SK-N-SH (cell line): ENCODE measurements at regions not wholly inside any gene's neighbourhood (a gene's known extent, or its start where the extent isn't known, plus 50 kb on each side); places are given as distances from the start of the nearest gene placed in this dataset.

Source experiments
- CTCF ChIA-PET: fragments of 300-600, 350-600 bp; formaldehyde crosslinking; extraction: SDS; loops from one replicate; lab custom pipeline; 2021; lab: Yijun Ruan, JAX
- POLR2A ChIA-PET: fragments of 350-600 bp; sonication (Branson Sonifier 250); formaldehyde crosslinking; extraction: SDS; loops from one replicate; lab custom pipeline; 2020; ENCODE audit warnings: antibody characterized with exemption, inconsistent platforms; lab: Yijun Ruan, JAX
- DNase-seq: peaks from one replicate; pipeline ENCODE4 v3.0.0; 2012
- H2AFZ ChIP-seq: fragments of 200-600 bp; sonication (generic); 2 replicates; pipeline ENCODE4 v1.8.1; 2016; ENCODE audit warnings: antibody characterized with exemption, mild to moderate bottlenecking, low read depth
- H3F3A ChIP-seq: fragments of 200-600 bp; sonication (generic); replicated peaks from 2 replicates; pipeline ENCODE3; 2016; ENCODE audit warnings: antibody characterized with exemption, mild to moderate bottlenecking; ENCODE audit not compliant: insufficient read depth
- H3K27ac ChIP-seq, 2 experiments: fragments of 200-500 bp in 1 of 2; fragments of 200-600 bp in 1 of 2; sonication (Bioruptor generic) in 1 of 2; sonication (generic), shearing (Covaris generic) in 1 of 2; 2 replicates each; pipeline versions ENCODE4 v1.5.1 to v1.6.1; 2014 to 2016; ENCODE audit warnings: low read depth in 2 of 2, inconsistent platforms in 1 of 2, low read length in 1 of 2, mild to moderate bottlenecking in 1 of 2, mixed read lengths in 1 of 2
- H3K27me3 ChIP-seq: fragments of 200-600 bp; sonication (generic), shearing (Covaris generic); 2 replicates; pipeline ENCODE4 v1.6.1; 2016; ENCODE audit warnings: mixed run types; ENCODE audit not compliant: insufficient read depth
- H3K36me3 ChIP-seq, 2 experiments: fragments of 200-500 bp in 1 of 2; fragments of 200-600 bp in 1 of 2; sonication (Bioruptor generic) in 1 of 2; sonication (generic) in 1 of 2; replicated peaks in 1 of 2; 2 replicates each; pipeline versions ENCODE3 to v1.5.1; 2014 to 2016; ENCODE audit warnings: low read length in 1 of 2, mild to moderate bottlenecking in 1 of 2; ENCODE audit not compliant: insufficient read depth in 2 of 2, control insufficient read depth in 1 of 2
- H3K4me1 ChIP-seq, 2 experiments: fragments of 200-500 bp in 1 of 2; fragments of 200-600 bp in 1 of 2; sonication (Bioruptor generic) in 1 of 2; sonication (generic), shearing (Covaris generic) in 1 of 2; 2 replicates each; pipeline versions ENCODE4 v1.5.1 to v1.6.1; 2014 to 2016; ENCODE audit warnings: low read depth in 1 of 2, low read length in 1 of 2, mixed run types in 1 of 2; ENCODE audit not compliant: insufficient read depth in 2 of 2, control insufficient read depth in 1 of 2
- H3K4me2 ChIP-seq: fragments of 200-600 bp; sonication (generic), shearing (Covaris generic); 2 replicates; pipeline ENCODE4 v1.6.1; 2017; ENCODE audit warnings: mixed run types
- H3K4me3 ChIP-seq, 2 experiments: fragments of 200-500 bp in 1 of 2; fragments of 200-600 bp in 1 of 2; sonication (Bioruptor generic) in 1 of 2; sonication (generic), shearing (Covaris generic) in 1 of 2; 2 replicates each; pipeline versions ENCODE4 v1.5.1 to v1.8.1; 2014 to 2016; ENCODE audit warnings: low read depth in 2 of 2, inconsistent platforms in 1 of 2, low read length in 1 of 2, mild to moderate bottlenecking in 1 of 2, mixed read lengths in 1 of 2, moderate library complexity in 1 of 2
- H3K79me2 ChIP-seq: fragments of 200-600 bp; sonication (generic); 2 replicates; pipeline ENCODE4 v1.8.1; 2017; ENCODE audit warnings: mild to moderate bottlenecking; ENCODE audit not compliant: insufficient read depth
- H3K9ac ChIP-seq: fragments of 200-600 bp; sonication (generic); 2 replicates; pipeline ENCODE4 v1.6.1; 2017; ENCODE audit warnings: mixed run types
- H3K9me2 ChIP-seq: fragments of 200-600 bp; sonication (generic); 2 replicates; pipeline ENCODE4 v1.6.1; 2017; ENCODE audit warnings: mixed run types
- H3K9me3 ChIP-seq: fragments of 200-600 bp; sonication (generic); 2 replicates; pipeline ENCODE4 v1.6.1; 2017; ENCODE audit warnings: mixed run types, mild to moderate bottlenecking, moderate library complexity
- H4K20me1 ChIP-seq: fragments of 200-600 bp; sonication (generic); 2 replicates; pipeline ENCODE4 v1.6.1; 2017; ENCODE audit warnings: mild to moderate bottlenecking, mixed run types; ENCODE audit not compliant: insufficient read depth
- ELF1 ChIP-seq: IDR thresholded peaks from 2 replicates; pipeline ENCODE4 v1.4.0; 2012
- FOXJ3 ChIP-seq: sonication (generic); formaldehyde crosslinking; IDR thresholded peaks from 2 replicates; pipeline ENCODE4 v1.5.1; 2020; ENCODE audit warnings: mild to moderate bottlenecking, missing genetic modification reagents
- FOXM1 ChIP-seq: IDR thresholded peaks from 2 replicates; pipeline ENCODE4 v1.4.0; 2012; ENCODE audit warnings: low read depth, mild to moderate bottlenecking
- GATA2 ChIP-seq: sonication (generic); formaldehyde crosslinking; IDR thresholded peaks from 2 replicates; pipeline ENCODE4 v1.5.0; 2020; ENCODE audit warnings: mild to moderate bottlenecking, missing genetic modification reagents
- MEF2A ChIP-seq: IDR thresholded peaks from 2 replicates; pipeline ENCODE4 v1.4.0; 2012; ENCODE audit warnings: low read depth, borderline replicate concordance
- MXI1 ChIP-seq: IDR thresholded peaks from 2 replicates; pipeline ENCODE4 v1.6.1; 2012; ENCODE audit warnings: mild to moderate bottlenecking, low read depth, low read length, improper control_type of control experiment
- POLR2AphosphoS5 ChIP-seq: IDR thresholded peaks from 2 replicates; pipeline ENCODE4 v1.6.1; 2012; ENCODE audit warnings: low read depth, low read length
- RAD21 ChIP-seq: IDR thresholded peaks from 2 replicates; pipeline ENCODE4 v1.6.1; 2012; ENCODE audit warnings: mild to moderate bottlenecking, low read length
- WGBS: methylation state at CpG from one replicate; pipeline ENCODE4 v1.1.6; 2017; ENCODE audit warnings: low lambda C conversion rate; 5-methylcytosine and 5-hydroxymethylcytosine counted together
- TF ChIP-seq, protein P1 (sequence below): IDR thresholded peaks from 2 replicates; pipeline ENCODE4 v1.6.1; 2012; ENCODE audit warnings: mild to moderate bottlenecking, low read depth, low read length, moderate library complexity
- TF ChIP-seq, protein P2 (sequence below): fragments of 200-600 bp; sonication (generic); IDR thresholded peaks from 2 replicates; pipeline ENCODE4 v1.6.1; 2017; ENCODE audit warnings: antibody characterized with exemption, mild to moderate bottlenecking, moderate library complexity

DNA sequence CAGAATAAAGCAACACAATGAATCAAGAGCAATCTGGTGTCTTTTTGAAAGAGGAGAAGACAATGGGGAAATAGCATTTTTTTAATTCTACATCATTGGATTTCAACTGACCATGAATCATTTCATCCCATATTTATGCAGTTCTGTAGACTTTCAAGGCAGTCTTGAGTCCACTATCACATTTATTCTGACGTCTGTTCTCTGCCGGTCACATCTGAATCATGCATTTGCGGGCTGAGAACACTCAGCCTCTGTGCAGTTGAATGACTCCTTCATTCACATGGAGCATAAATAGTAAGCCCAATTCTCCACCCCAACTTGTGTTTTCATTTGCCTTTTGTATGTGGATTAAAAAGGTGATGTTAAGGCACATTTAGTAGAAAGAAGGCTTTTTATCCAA, 128.2 kb downstream of the AKAIN1 start:
- WGBS: 16% methylated on average over 3 of the region's 3 CpGs
- Histone ChIP-seq H3K36me3 (no peaks in the 10 kb centered on the region), H3F3A (no peaks in the 10 kb centered on the region), H3K9me3 (no peaks in the 10 kb centered on the region), H3K9ac (no peak overlapping the region), H2AFZ (no peak overlapping the region), H3K9me2 (no peaks in the 10 kb centered on the region), H4K20me1 (no peaks in the 10 kb centered on the region), H3K4me3 (no peak overlapping the region), H3K27ac (no peak overlapping the region), H3K79me2 (no peaks in the 10 kb centered on the region), H3K4me2 (no peak overlapping the region), H3K4me1 (peaks cover 0 to 3% of the 10 kb centered on the region in 2 experiments; a peak in 1 of 4 replicates), H3K27me3 (no peaks in the 10 kb centered on the region)
- ChIA-PET POLR2A (no interaction called here), CTCF (interaction anchor here (0.9 kb wide), 1 partner anchor 10 kb away, joined by 3 read pairs; no protein-coding TSS in a partner anchor)
- no peak for DNase-seq
- no peak for TF ChIP-seq FOXM1
- TF ChIP-seq, protein P1, sequence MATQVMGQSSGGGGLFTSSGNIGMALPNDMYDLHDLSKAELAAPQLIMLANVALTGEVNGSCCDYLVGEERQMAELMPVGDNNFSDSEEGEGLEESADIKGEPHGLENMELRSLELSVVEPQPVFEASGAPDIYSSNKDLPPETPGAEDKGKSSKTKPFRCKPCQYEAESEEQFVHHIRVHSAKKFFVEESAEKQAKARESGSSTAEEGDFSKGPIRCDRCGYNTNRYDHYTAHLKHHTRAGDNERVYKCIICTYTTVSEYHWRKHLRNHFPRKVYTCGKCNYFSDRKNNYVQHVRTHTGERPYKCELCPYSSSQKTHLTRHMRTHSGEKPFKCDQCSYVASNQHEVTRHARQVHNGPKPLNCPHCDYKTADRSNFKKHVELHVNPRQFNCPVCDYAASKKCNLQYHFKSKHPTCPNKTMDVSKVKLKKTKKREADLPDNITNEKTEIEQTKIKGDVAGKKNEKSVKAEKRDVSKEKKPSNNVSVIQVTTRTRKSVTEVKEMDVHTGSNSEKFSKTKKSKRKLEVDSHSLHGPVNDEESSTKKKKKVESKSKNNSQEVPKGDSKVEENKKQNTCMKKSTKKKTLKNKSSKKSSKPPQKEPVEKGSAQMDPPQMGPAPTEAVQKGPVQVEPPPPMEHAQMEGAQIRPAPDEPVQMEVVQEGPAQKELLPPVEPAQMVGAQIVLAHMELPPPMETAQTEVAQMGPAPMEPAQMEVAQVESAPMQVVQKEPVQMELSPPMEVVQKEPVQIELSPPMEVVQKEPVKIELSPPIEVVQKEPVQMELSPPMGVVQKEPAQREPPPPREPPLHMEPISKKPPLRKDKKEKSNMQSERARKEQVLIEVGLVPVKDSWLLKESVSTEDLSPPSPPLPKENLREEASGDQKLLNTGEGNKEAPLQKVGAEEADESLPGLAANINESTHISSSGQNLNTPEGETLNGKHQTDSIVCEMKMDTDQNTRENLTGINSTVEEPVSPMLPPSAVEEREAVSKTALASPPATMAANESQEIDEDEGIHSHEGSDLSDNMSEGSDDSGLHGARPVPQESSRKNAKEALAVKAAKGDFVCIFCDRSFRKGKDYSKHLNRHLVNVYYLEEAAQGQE: no peak
- TF ChIP-seq ELF1: no peak
- no peak for TF ChIP-seq GATA2 (CRISPR knock-in tag)
- TF ChIP-seq RAD21: no peak
- no peak for TF ChIP-seq MXI1
- no peak for TF ChIP-seq POLR2AphosphoS5
- TF ChIP-seq MEF2A: no peak

DNA sequence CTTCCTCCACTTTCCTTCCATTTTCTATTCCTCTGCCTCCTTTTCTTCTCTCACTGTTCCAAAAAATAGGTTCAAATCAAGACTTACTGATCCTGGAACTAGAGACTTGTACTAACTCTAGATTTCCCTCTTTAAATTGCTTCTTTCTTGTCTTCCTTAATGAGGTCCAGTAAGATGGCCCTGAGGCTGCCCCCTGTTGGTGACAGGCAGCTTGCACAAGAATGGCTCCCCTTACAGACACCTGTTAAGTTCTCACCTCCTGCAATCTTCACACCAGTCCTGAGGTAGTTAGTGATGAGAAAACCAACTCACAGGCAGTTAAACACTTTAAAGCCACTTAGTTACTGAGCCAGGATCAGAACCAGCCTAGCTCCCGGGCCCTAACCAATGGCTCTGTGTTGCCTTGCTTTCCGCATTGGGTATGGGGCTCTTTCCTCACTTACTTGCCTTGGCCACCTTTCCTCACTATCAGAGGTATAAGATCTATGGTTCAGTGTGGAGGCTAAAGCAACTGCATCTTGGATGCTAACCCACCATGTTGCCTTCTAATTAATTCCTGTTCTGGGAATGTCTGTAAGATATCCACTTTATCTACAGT, 130.6 kb downstream of the AKAIN1 start:
- CTCF ChIA-PET: interaction anchor here (0.8 to 1.4 kb wide), 2 partner anchors 9 to 32 kb away, joined by 3 read pairs; no protein-coding TSS in a partner anchor
- TF ChIP-seq, protein P2, sequence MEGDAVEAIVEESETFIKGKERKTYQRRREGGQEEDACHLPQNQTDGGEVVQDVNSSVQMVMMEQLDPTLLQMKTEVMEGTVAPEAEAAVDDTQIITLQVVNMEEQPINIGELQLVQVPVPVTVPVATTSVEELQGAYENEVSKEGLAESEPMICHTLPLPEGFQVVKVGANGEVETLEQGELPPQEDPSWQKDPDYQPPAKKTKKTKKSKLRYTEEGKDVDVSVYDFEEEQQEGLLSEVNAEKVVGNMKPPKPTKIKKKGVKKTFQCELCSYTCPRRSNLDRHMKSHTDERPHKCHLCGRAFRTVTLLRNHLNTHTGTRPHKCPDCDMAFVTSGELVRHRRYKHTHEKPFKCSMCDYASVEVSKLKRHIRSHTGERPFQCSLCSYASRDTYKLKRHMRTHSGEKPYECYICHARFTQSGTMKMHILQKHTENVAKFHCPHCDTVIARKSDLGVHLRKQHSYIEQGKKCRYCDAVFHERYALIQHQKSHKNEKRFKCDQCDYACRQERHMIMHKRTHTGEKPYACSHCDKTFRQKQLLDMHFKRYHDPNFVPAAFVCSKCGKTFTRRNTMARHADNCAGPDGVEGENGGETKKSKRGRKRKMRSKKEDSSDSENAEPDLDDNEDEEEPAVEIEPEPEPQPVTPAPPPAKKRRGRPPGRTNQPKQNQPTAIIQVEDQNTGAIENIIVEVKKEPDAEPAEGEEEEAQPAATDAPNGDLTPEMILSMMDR: peak; percentile 56
- TF ChIP-seq FOXJ3 (CRISPR knock-in tag): no peak
- Histone ChIP-seq H3K9me2 (no peaks in the 10 kb centered on the region), H3K9me3 (no peaks in the 10 kb centered on the region), H3K4me3 (peak overlapping the region in 1 of 2 experiments; percentile 26; a peak in 1 of 4 replicates), H3K27ac (no peak overlapping the region), H2AFZ (no peak overlapping the region), H3K4me1 (peaks cover 0 to 3% of the 10 kb centered on the region in 2 experiments; a peak in 1 of 4 replicates), H3K27me3 (no peaks in the 10 kb centered on the region), H3K36me3 (no peaks in the 10 kb centered on the region), H4K20me1 (no peaks in the 10 kb centered on the region), H3F3A (no peaks in the 10 kb centered on the region), H3K79me2 (no peaks in the 10 kb centered on the region), H3K9ac (no peak overlapping the region), H3K4me2 (no peak overlapping the region)
- POLR2A ChIA-PET: no interaction called here
- DNase-seq: peak; percentile 4
- WGBS: 50% methylated on average over 2 of the region's 2 CpGs
